DND-41 (cell line): ENCODE measurements at regions not wholly inside any gene's neighbourhood (a gene's known extent, or its start where the extent isn't known, plus 50 kb on each side); places are given as distances from the start of the nearest gene placed in this dataset.

ENCODE experiments used
- EZH2 ChIP-seq: IDR thresholded peaks from 3 replicates; pipeline ENCODE4 v1.6.1; 2012; ENCODE audit warnings: borderline replicate concordance, low read depth, mild to moderate bottlenecking, moderate library complexity, low read length, inconsistent platforms; ENCODE audit not compliant: severe bottlenecking
- TF ChIP-seq, protein P1 (sequence below): IDR thresholded peaks from 2 replicates; pipeline ENCODE4 v1.5.1; 2012; ENCODE audit warnings: borderline replicate concordance, low read length, moderate library complexity, mild to moderate bottlenecking; ENCODE audit not compliant: poor library complexity, severe bottlenecking; ENCODE audit errors: extremely low read depth

DNA sequence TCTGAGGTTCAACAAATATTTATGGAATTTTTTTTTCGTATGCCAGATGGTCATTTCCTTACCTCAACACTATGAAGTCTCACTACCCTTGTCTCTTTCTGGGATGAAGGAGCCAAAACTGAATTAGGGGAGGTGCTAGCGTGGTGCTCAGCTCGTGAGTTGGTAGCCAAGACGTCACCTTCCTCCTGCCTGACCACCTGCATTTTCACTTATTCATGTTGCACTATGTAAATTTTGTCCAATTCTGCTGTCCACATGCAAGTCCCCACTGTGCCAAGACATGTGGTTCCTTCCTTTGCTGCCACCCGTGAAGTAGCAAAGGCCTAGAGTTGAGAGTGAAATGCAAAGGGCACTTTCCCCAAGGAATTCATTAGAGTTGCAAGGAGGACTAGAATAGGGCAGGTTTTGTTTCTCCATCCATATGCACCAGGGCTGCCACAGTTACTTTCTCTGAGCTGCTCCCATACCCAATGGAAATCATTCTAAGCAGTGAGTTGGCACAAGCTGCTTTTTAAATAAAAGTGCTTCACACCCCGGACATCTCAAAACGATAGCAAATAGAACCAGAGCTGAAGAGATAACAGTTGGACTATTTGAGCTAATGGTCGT lies 591.3 kb upstream of the NOX3 start:
- TF ChIP-seq, protein P1, sequence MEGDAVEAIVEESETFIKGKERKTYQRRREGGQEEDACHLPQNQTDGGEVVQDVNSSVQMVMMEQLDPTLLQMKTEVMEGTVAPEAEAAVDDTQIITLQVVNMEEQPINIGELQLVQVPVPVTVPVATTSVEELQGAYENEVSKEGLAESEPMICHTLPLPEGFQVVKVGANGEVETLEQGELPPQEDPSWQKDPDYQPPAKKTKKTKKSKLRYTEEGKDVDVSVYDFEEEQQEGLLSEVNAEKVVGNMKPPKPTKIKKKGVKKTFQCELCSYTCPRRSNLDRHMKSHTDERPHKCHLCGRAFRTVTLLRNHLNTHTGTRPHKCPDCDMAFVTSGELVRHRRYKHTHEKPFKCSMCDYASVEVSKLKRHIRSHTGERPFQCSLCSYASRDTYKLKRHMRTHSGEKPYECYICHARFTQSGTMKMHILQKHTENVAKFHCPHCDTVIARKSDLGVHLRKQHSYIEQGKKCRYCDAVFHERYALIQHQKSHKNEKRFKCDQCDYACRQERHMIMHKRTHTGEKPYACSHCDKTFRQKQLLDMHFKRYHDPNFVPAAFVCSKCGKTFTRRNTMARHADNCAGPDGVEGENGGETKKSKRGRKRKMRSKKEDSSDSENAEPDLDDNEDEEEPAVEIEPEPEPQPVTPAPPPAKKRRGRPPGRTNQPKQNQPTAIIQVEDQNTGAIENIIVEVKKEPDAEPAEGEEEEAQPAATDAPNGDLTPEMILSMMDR = no peak
- TF ChIP-seq EZH2 = no peak
